GM21723 (cell line): ENCODE measurements at regions not wholly inside any gene's neighbourhood (a gene's known extent, or its start where the extent isn't known, plus 50 kb on each side); places are given as distances from the start of the nearest gene placed in this dataset.
"Not testable (repeated sequence)": the region's sequence is repeated elsewhere in the genome, so short reads cannot be mapped to it uniquely, and the experiment has no call there.

Experiments used
- ATAC-seq: cut with Tn5 transposase; IDR thresholded peaks from one replicate; pipeline ENCODE4 v1.9.1; 2021; ENCODE audit warnings: mild to moderate bottlenecking, moderate library complexity; ENCODE audit not compliant: unreplicated experiment

- ATAC-seq = no peak
Measured at GRCh38 chr12:72146495-72146894, 125.7 kb upstream of the TRHDE start.

- no peak for ATAC-seq
Measured at GRCh38 chr12:72148709-72149108, 123.5 kb upstream of the TRHDE start.

- no peak for ATAC-seq
Measured at GRCh38 chr12:72162875-72163274, 109.3 kb upstream of the TRHDE start.

DNA sequence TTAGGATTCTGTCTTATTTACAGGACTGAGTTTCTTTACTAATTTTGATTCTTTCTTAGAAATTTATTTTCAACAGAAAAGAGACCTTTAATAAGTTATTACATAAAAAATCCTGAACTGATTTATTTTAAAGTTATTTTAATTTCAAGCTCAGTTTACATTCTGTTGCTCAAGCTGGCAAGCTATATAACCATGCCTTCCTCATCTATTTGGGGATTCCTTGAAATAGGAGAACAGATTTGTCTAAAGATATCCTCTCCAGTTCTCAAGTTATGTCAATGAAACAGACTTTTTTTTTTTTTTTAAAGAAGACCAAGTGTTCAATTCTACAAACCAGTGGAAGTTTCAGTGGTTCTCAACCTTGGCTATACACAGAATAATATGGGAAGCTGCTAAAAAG lies 103.3 kb upstream of the TRHDE start:
- ATAC-seq = no peak

GRCh38 chr12:72173974-72174373 lies 98.2 kb upstream of the TRHDE start:
- no peak for ATAC-seq

GRCh38 chr12:72178244-72178643 lies 93.9 kb upstream of the TRHDE start:
- no peak for ATAC-seq

GRCh38 chr12:72178871-72179270 lies 93.3 kb upstream of the TRHDE start:
- ATAC-seq = no peak

GRCh38 chr12:72179841-72180240 lies 92.3 kb upstream of the TRHDE start:
- no peak for ATAC-seq

- not testable (repeated sequence) for ATAC-seq
Measured at GRCh38 chr12:72184971-72185533, 87.1 kb upstream of the TRHDE start.

GRCh38 chr12:72189266-72189665 lies 82.9 kb upstream of the TRHDE start:
- ATAC-seq = no peak

GRCh38 chr12:72191761-72192160 lies 80.4 kb upstream of the TRHDE start:
- ATAC-seq = peak; percentile 58

DNA sequence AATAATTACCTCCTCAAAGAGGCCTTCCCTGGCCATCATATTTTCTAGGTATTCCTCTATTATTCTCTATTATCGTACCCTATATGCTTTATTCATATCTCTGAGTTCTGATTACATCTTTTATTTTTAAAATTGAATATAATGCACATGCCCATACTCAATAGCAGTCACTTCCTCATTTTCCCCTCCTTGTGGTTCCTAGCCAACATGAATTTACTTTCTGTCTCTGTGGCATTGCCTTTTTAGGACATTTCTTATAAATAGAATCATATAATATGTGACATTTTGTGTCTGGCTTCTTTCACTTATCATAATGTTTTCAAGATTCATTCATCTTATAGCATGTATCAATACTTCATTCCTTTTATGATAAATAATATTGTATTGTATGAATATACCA lies 74.4 kb upstream of the TRHDE start:
- ATAC-seq = no peak

DNA sequence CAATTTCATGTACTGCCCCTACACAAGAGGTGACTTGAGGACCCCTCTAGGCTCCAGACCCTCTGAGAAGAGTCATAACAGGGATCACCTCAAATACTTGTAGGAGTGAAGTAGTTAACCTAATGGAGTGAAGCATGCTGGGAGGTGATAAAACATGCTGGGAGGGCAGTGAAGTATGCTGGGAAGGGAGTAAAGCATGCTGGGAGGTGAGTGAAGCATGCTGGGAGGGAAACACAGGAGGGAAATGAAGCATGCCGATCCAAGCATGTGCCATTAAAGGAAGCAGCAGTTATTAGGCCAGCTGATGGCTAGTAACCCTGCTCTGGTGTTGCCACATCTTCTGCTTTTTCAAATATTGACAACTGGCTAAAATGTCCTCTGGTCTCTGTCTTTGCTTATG lies 70.7 kb upstream of the TRHDE start:
- ATAC-seq = no peak

DNA sequence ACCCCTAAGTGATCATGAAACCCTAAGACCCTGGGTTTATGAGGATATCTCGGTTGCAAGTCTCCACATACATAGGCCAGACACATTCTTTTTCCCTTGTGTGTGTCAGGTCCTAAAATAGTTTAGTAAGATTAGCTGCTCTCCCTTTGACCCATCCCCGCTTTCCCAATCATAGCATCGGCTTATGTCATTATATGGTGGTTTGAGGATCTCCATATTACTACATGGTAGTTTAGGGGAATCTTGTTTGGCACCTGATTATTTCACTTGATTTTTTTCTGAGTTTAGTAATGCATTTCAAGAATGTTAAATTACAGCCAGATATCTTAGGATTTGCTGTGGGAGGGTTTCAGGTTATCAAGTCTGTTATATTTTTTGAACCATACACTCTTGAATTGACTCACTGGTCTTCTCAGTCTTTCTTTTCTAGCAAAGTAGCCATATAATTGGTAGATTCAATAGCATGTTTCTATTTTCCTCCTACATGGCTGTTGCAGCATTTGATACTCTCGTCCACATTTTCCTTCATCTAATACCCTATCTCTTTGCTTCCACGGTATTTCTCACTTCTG lies 68.3 kb upstream of the TRHDE start:
- ATAC-seq = peak; percentile 46

DNA sequence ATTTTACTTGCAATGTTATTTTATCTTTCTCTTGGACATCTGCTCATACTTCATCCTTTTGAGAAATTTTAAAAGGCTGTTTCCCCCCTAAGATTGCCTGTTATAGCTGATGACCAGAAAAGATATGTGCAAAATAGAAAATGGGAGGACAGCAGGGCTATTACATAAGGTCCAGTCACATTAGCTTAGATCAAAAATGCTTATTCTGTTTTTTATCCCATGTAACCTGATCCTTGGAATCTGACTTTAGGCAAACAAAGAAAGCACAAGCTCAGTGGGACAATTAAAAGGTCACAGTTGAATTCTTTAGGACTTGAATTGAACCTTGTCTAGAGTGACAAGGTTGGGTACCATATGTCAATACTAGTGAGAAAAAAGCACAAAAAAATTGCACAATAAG lies 65.1 kb upstream of the TRHDE start:
- ATAC-seq = no peak

DNA sequence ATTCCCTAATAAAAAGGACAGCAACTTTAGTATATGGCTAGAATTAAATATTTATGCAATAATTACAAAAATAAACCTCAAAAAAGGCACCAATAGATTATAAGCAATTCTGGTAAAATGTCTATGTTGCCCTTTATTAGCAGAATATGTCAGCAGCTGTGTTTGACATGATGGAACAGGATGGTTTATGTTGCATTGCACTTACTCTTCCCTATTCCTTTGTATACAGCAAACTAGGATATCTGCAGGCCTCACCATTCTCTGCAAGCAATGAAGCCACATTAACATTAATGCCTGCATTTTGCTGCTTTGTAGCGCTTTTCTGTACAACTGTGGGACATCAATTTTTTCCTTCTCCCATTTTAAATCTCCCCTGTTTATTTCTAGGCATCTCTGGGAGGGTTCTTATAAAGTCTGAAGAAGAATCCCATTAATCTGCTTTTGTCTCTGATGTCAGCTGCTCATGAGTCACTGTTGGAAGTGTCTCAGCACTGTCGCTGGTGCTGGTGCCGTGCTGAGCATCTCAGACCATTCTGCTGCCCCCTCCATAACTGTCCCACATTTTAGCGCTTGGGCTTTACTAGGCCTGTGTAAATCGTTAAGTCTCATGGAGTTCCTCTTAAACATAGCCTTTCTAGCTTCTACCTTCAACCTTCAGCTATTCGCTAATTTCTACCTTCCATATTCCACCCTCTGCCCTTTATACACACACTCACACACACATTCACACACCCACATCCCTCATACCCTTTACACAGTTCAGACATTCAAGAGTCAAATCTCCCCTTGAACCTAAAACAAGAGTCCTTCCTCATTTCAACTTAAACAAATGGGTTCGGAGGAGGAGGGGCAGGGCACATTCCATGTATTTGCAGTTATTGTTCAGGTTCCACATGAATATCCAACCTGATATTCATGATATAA lies 64.4 kb upstream of the TRHDE start:
- no peak for ATAC-seq

DNA sequence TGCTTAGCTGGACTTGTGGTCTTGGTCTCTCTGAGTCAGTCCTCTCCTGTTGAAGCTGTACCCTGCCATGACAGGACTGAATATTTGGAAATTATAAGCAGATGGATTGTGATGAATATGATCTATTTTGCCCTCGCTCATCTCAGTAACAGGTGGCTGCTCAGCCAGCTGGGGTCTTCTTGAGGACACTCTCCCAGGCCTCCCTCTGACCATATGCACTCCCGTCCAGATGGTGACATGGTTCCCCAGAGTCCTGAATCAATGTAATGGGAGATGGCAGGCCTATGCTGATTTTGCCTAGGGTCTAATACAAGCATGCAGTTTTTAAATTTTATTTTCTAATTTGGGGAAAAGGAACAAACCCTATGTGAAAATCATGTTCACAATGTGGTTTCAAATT lies 63.1 kb upstream of the TRHDE start:
- ATAC-seq = no peak

- ATAC-seq = no peak
Measured at GRCh38 chr12:72214163-72214562, 58.0 kb upstream of the TRHDE start.

DNA sequence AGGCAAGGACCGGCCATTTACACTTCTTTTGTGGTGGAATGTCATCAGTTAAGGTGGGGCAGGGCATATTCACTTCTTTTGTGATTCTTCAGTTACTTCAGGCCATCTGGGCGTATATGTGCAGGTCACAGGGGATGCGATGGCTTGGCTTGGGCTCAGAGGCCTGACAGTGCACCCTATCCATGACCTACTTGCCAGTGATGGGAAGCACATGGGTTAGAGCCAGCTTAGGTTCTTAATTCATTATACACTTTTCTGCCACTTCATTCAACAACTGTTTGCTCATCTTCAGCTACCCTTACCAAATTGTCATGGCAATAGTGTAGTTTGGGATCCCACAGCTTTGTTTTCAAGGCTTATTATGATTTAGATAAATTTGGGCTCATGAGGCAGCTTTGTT lies 56.9 kb upstream of the TRHDE start:
- ATAC-seq = not testable (repeated sequence)

GRCh38 chr12:72219937-72220336 lies 52.2 kb upstream of the TRHDE start:
- ATAC-seq = no peak
